GM12891 (cell line): ENCODE measurements at regions not wholly inside any gene's neighbourhood (a gene's known extent, or its start where the extent isn't known, plus 50 kb on each side); places are given as distances from the start of the nearest gene placed in this dataset.

Experiments used
- DNase-seq: peaks from one replicate; pipeline ENCODE4 v3.0.0; 2011; ENCODE audit warnings: low spot score; ENCODE audit not compliant: insufficient read length
- FAIRE-seq: peaks from 2 replicates; lab custom pipeline; 2011; peaks lifted over from hg19 to GRCh38; lab: Jason Lieb, UNC
- PAX5 ChIP-seq: IDR thresholded peaks from 2 replicates; pipeline ENCODE4 v1.6.1; 2011; ENCODE audit warnings: low read length, moderate library complexity, mild to moderate bottlenecking; ENCODE audit not compliant: insufficient read depth, severe bottlenecking
- POLR2A ChIP-seq: IDR thresholded peaks from 2 replicates; pipeline ENCODE4 v1.6.1; 2011; ENCODE audit warnings: low read depth, low read length, control low read depth
- POLR2AphosphoS5 ChIP-seq: IDR thresholded peaks from 2 replicates; pipeline ENCODE4 v1.6.1; 2011; ENCODE audit warnings: low read depth, low read length, control low read depth
- POU2F2 ChIP-seq: IDR thresholded peaks from 2 replicates; pipeline ENCODE4 v1.6.1; 2011; ENCODE audit warnings: low read depth, mild to moderate bottlenecking, control low read depth, low read length, moderate library complexity
- SPI1 ChIP-seq: IDR thresholded peaks from 2 replicates; pipeline ENCODE4 v1.6.1; 2011; ENCODE audit warnings: low read depth, low read length, control low read depth
- TAF1 ChIP-seq: IDR thresholded peaks from 2 replicates; pipeline ENCODE4 v1.6.1; 2011; ENCODE audit warnings: low read depth, low read length, control low read depth

DNA sequence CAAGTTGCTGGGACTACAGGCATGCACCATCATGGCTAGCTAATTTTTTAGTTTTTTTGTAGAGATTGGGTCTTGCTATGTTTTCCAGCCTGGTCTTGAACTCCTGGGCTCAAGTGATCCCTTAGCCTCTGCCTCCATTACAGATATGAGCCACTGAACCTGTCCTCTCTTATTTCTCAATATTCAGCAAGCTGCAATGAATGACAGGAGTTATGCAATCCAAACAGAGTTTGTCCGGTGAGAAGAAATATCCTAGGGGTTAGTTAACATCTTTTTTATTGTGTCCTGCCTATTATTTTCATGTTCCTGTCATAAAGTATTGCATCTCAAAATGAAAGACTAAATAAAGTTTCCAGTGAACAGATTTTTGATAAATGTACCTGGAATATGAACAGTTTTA, 1161.4 kb downstream of the OTOL1 start:
- DNase-seq: no peak
- TF ChIP-seq SPI1: no peak
- no peak for TF ChIP-seq POLR2A
- no peak for TF ChIP-seq PAX5
- no peak for TF ChIP-seq POLR2AphosphoS5
- TF ChIP-seq TAF1: no peak
- no peak for TF ChIP-seq POU2F2
- FAIRE-seq: no peak

- FAIRE-seq (no peak), DNase-seq (no peak)
- no peak for TF ChIP-seq POLR2AphosphoS5
- no peak for TF ChIP-seq SPI1
- no peak for TF ChIP-seq POU2F2
- TF ChIP-seq PAX5: no peak
Measured at GRCh38 chr3:162665684-162666391, 1169.2 kb downstream of the OTOL1 start.

DNA sequence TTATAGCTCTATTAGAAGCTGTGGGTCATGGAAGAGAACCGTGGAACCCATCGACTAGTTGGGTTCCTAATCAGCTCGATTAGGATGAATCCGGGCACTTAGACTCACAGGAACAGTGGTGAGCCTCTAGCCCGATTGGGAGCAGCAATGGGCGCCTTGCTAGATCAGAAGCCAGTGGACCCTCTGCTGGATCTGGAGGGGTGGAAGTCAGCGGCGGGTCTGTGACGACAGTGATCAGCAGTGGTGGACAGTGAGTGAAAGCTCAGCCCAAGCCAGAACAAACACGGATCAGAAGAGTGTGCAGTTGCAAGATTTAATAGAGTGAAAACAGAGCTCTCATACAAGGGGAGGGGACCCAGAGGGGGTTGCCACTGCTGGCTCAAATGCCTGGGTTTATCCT, 1170.2 kb downstream of the OTOL1 start:
- DNase-seq (no peak), FAIRE-seq (no peak)
- TF ChIP-seq POLR2AphosphoS5 (no peak), POU2F2 (no peak), TAF1 (no peak)

- DNase-seq: no peak
- no peak for FAIRE-seq
- TF ChIP-seq POU2F2: no peak
- TF ChIP-seq PAX5: no peak
- TF ChIP-seq POLR2A: no peak
- no peak for TF ChIP-seq POLR2AphosphoS5
- no peak for TF ChIP-seq SPI1
- TF ChIP-seq TAF1: no peak
Measured at GRCh38 chr3:162670181-162670580, 1173.6 kb downstream of the OTOL1 start.

- no peak for FAIRE-seq
- DNase-seq: no peak
- TF ChIP-seq POLR2A (no peak), POLR2AphosphoS5 (no peak)
Measured at GRCh38 chr3:162677475-162677874, 1180.9 kb downstream of the OTOL1 start.

DNA sequence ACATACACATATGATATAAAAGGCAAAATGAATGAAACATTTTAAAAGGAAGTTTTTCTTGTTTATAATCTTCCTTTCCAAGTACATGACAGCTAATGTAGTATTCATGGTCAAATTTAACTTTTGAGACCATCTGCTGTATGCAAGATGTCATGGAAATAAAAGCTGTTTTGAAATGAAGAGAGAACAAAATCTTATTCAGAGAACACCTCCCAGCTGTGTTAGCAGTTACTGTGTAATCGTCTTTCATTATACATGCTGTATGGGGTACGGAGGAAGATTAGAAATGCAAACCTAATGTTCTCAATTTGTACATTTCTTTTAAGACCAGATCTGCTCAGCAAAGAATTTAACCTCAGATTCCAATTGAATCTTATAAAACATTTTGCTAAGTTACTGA, 1182.3 kb downstream of the OTOL1 start:
- FAIRE-seq (no peak), DNase-seq (no peak)
- TF ChIP-seq POU2F2 (no peak), POLR2A (no peak), POLR2AphosphoS5 (no peak), PAX5 (no peak), TAF1 (no peak), SPI1 (no peak)

DNA sequence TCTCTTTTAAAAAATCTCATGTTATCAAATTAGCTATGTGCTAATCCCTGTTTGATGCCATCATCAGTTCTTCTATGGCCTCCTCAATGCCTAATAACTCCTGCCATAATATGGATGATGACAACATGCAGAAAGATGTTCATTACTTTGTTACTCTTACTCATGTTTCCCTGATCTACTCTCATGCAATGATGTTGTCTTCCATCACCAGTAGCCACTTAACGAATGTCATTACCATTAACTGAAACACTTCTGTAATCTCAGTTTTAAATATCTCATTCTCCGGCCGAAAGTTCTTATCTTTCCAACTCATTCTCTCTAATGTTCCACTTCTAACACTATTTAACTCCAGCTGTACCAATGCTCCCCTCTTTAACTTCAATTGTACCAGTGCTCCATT, 1187.7 kb downstream of the OTOL1 start:
- TF ChIP-seq POU2F2 (no peak), SPI1 (no peak), POLR2AphosphoS5 (no peak), TAF1 (no peak), PAX5 (no peak), POLR2A (no peak)
- DNase-seq (no peak), FAIRE-seq (no peak)

- TF ChIP-seq POLR2A (no peak), POU2F2 (no peak), TAF1 (no peak), PAX5 (no peak), POLR2AphosphoS5 (no peak), SPI1 (no peak)
- FAIRE-seq: no peak
- DNase-seq: no peak
Measured at GRCh38 chr3:162699291-162699690, 1202.7 kb downstream of the OTOL1 start.

DNA sequence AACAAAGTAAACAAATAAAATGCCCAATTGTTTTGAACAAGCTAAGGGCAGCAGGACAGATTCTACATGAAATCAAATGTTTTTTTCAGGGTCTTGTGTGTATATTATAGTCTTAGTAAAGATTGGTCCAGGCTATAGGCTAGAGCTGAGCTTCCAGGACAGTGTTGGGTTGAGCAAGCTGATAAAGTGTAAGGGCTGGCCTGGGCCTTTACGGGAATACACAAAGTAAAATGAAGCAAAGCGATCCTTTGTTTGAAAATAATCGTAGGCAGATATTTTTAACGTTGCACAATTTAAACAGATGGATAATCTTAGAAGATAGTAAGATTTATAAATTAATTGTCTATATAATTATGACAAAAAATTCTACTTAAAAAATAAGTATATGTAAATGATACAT, 1204.6 kb downstream of the OTOL1 start:
- no peak for DNase-seq
- TF ChIP-seq POU2F2 (no peak), PAX5 (no peak), POLR2AphosphoS5 (no peak), POLR2A (no peak), TAF1 (no peak), SPI1 (no peak)
- no peak for FAIRE-seq

DNA sequence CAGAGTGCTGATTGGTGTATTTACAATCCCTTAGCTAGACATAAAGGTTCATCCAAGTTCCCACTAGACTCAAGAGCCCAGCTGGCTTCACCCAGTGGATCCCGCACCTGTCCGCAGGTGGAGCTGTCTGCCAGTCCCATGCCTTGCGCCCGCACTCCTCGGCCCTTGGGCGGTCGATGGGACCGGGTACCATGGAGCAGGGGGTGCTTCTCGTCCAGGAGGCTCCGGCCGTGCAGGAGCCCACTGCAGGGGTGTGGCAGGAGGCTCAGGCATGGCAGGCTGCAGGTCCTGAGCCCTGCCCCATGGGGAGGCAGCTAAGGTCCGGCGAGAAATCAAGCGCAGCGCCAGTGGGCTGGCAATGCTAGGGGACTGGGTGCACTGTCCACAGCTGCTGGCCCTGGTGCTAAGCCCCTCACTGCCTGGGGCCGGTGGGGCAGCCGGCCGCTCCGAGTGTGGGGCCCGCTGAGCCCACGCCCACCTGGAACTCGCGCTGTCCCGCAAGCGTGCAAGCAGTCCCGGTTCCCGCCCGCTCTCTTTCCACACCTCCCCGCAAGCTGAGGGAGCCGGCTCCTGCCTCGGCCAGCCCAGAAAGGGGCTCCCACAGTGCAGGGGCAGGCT, 1206.3 kb downstream of the OTOL1 start:
- TF ChIP-seq PAX5: no peak
- no peak for TF ChIP-seq POLR2A
- no peak for TF ChIP-seq POLR2AphosphoS5
- TF ChIP-seq POU2F2: no peak
- no peak for TF ChIP-seq SPI1
- no peak for TF ChIP-seq TAF1
- FAIRE-seq: no peak
- DNase-seq: no peak
